ENCODE measurements at regions not wholly inside any gene's neighbourhood (a gene's known extent, or its start where the extent isn't known, plus 50 kb on each side); places are given as distances from the start of the nearest gene placed in this dataset.

DNA sequence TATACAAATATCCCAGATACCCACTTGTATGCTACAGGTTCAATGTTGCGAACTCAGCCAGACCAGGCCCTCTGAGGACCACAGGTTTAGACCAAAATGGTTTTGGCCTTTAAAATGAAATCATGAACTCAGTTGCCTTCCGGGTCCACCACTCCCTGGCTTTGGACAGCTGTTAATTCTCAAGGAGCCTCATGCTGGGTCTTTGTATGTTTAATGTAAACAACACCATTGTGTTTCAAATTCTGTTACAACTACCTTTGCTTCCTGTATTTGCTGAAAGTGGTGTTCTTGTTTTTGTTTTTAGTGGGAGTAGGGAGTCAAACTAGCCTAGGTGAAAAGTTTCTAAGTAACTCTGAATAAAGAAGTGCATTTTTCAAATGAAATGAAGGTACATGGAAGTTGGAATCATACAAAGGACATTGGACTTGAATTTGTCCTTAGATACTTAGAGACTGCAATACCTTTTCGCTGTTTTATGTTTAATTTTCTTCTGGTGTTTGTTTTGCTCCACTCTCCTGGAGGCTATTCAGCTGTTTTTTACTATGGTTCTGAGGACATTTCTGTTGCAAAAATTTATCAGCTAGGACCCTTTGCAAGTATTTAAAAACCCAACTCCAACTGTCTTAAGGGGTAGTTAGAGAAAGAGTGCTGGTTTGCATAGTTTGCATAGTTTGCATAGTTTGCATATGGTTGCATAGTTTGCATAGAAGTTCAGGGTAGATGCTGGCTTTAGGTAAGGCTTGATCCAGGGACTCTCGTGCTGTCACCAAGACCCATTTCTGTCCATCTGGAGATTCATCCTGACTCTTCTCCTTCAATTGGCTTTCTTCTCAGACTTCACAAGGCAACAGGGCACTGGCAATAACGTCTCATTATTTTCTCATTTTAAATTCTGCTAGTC is 70.1 kb downstream of the MID1IP1 start:
- Histone ChIP-seq H3K4me1 (ENCODE audit: control insufficient read depth, insufficient read depth, low read length) (no peaks in the 10 kb centered on the region), H3K9ac (ENCODE audit: low read length in 2 of 2) (no peak overlapping the region), H3K4me3 (ENCODE audit: low read length in 2 of 2) (no peak overlapping the region), H3K36me3 (ENCODE audit: control insufficient read depth in 2 of 2, insufficient read depth in 2 of 2, low read length in 2 of 2) (no peaks in the 10 kb centered on the region), H3K9me3 (ENCODE audit: control insufficient read depth in 2 of 2, low read length in 2 of 2) (peaks cover 0 to 2% of the 10 kb centered on the region in 2 donors), H3K27ac (ENCODE audit: low read length) (no peak overlapping the region), H3K27me3 (ENCODE audit: control insufficient read depth in 1 of 2, insufficient read depth in 2 of 2, low read length in 2 of 2) (no peaks in the 10 kb centered on the region)

DNA sequence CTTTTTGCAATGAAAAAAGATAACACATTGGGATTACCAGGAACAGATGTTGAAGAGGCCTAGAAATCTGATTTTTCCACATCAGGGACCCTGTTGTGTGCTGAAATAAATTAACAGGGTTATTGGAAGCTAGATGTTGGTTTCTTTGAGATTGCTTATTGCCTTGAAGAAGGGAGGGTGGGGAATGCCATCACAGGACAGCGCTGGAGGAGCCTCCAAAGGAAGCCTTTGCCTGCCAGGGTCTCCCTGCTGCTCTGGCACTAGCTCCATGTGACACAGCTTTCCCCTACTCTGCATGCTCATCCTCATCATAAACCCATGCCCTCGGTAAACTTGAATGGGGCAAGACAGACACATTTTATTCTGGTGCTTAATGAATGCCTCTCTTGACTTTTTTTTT is 76.1 kb downstream of the MID1IP1 start:
- Histone ChIP-seq H3K9me3 (ENCODE audit: control insufficient read depth in 2 of 2, low read length in 2 of 2) (peaks cover 0 to 2% of the 10 kb centered on the region in 2 donors), H3K4me3 (ENCODE audit: low read length in 2 of 2) (no peak overlapping the region), H3K9ac (ENCODE audit: low read length in 2 of 2) (no peak overlapping the region), H3K4me1 (ENCODE audit: control insufficient read depth, insufficient read depth, low read length) (no peaks in the 10 kb centered on the region), H3K36me3 (ENCODE audit: control insufficient read depth in 2 of 2, insufficient read depth in 2 of 2, low read length in 2 of 2) (no peaks in the 10 kb centered on the region), H3K27ac (ENCODE audit: low read length) (no peak overlapping the region), H3K27me3 (ENCODE audit: control insufficient read depth in 1 of 2, insufficient read depth in 2 of 2, low read length in 2 of 2) (peaks cover 0 to 2% of the 10 kb centered on the region in 2 donors)

DNA sequence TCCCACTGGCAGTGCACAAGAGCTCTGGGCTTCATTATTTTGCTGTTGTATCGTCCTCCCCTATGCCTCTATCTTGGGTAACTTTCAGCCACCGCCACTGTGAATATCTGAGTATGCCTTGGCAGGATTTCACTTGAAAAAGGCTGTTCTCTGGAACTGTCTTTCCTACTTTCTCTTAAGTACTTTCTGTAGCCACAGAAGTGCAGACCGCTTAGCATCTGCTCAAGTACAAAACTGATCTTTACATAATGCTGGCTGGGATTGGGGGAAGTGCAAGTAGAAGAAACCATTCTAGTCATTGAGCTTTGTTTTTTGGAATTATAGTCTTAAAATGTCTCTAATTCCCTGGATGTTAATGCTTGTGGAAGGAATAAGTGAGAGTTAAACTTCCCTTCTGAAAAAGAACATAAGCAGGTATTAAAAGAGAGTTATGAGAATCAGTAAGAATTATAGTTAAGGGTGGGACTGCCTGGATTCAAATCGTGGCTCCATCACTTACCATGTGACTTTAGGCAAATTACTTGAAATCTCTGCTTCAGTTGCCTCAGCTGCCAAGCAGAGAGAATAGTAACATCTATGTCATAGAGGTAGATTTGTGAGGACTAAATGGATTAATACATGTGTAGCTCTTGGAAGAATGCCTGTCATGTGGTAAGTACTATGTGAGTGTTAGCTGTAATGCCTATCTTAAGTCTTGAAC is 77.5 kb downstream of the MID1IP1 start:
- Histone ChIP-seq H3K27me3 (ENCODE audit: control insufficient read depth in 1 of 2, insufficient read depth in 2 of 2, low read length in 2 of 2) (peaks cover 0 to 2% of the 10 kb centered on the region in 2 donors), H3K36me3 (ENCODE audit: control insufficient read depth in 2 of 2, insufficient read depth in 2 of 2, low read length in 2 of 2) (no peaks in the 10 kb centered on the region), H3K9me3 (ENCODE audit: control insufficient read depth in 2 of 2, low read length in 2 of 2) (no peaks in the 10 kb centered on the region), H3K4me3 (ENCODE audit: low read length in 2 of 2) (no peak overlapping the region), H3K27ac (ENCODE audit: low read length) (no peak overlapping the region), H3K4me1 (ENCODE audit: control insufficient read depth, insufficient read depth, low read length) (no peaks in the 10 kb centered on the region), H3K9ac (ENCODE audit: low read length in 2 of 2) (no peak overlapping the region)

DNA sequence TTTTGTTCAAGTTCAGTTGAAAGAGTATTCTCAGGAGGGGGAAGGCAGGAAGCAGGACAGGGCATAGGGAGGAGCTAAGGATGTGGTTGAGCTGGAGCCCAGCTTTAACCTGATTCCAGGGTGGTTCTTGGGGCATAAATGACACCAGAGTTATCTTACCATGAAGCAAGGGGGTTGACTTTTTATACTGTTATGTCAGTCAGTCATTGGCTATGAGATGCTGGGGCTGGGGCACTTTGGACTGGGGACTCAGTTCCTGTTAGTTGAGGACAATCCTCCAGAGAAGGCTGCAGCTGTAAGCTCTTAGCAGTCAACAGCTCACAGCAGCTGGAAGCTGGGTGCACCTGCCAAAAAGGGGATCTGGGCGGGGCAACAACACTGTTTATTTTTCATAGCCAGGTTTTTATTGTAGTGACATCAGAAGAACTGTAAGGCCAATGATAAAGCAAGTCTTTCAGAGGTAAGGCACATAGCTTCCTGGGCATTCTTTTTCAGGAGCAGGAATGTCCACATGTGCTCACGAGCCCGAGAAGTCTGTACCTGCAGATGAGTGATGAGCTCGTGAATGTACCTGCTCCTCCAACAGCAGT is 78.5 kb downstream of the MID1IP1 start:
- H3K9me3 ChIP-seq (ENCODE audit: control insufficient read depth in 2 of 2, low read length in 2 of 2) = no peaks in the 10 kb centered on the region
- H3K4me3 ChIP-seq (ENCODE audit: low read length in 2 of 2) = no peak overlapping the region
- H3K27ac ChIP-seq (ENCODE audit: low read length) = no peak overlapping the region
- no peaks in the 10 kb centered on the region for H3K36me3 ChIP-seq (ENCODE audit: control insufficient read depth in 2 of 2, insufficient read depth in 2 of 2, low read length in 2 of 2)
- no peaks in the 10 kb centered on the region for H3K4me1 ChIP-seq (ENCODE audit: control insufficient read depth, insufficient read depth, low read length)
- H3K9ac ChIP-seq (ENCODE audit: low read length in 2 of 2) = no peak overlapping the region
- H3K27me3 ChIP-seq (ENCODE audit: control insufficient read depth in 1 of 2, insufficient read depth in 2 of 2, low read length in 2 of 2) = peaks cover 0 to 2% of the 10 kb centered on the region in 2 donors

DNA sequence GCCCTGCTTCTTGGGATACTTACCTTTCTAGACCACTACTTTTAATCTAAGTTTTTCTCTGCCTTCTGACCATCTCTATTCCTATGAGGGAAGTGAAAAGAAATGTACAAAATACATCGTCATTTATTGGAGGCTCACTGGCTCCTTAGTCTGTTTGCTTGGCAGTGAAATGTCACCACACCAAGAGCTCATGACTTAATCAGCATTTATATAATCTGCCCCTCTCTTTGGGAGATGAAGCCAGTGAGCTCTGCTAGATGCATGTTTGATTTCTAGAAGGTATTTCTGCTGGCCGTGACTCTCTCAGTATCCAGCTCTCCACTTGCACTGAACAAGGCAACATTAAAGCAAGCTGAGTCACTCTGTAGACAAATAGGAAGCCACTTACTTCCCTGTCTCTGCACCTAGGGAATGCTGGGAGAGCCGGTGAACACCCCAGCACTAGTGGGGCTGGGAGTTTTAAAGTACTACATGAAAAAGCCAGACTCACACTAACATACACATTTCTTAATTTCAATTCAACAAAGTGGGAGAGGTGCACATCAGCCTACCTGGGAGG is 79.1 kb downstream of the MID1IP1 start:
- peaks cover 0 to 2% of the 10 kb centered on the region in 2 donors for H3K27me3 ChIP-seq (ENCODE audit: control insufficient read depth in 1 of 2, insufficient read depth in 2 of 2, low read length in 2 of 2)
- H3K27ac ChIP-seq (ENCODE audit: low read length) = no peak overlapping the region
- no peak overlapping the region for H3K4me3 ChIP-seq (ENCODE audit: low read length in 2 of 2)
- no peaks in the 10 kb centered on the region for H3K4me1 ChIP-seq (ENCODE audit: control insufficient read depth, insufficient read depth, low read length)
- no peaks in the 10 kb centered on the region for H3K9me3 ChIP-seq (ENCODE audit: control insufficient read depth in 2 of 2, low read length in 2 of 2)
- H3K36me3 ChIP-seq (ENCODE audit: control insufficient read depth in 2 of 2, insufficient read depth in 2 of 2, low read length in 2 of 2) = no peaks in the 10 kb centered on the region
- no peak overlapping the region for H3K9ac ChIP-seq (ENCODE audit: low read length in 2 of 2)

DNA sequence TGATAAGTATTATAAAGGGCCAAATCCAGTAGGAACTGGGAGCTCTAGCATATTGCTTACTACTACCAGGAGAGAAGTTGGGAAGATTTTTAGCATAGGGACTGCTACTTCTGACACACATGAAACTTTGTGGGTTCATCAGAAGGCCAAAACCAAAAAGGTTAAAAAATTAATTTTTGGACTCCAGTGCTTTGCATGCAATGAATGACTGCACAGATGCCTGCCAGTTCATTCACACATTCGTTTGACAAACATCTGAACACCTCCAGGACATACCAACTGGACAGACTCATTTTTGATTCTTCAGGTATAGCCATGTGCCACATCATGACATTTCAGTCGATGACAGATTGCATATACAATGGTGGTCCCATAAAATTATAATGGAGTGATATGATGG is 79.8 kb downstream of the MID1IP1 start:
- no peak overlapping the region for H3K4me3 ChIP-seq (ENCODE audit: low read length in 2 of 2)
- no peak overlapping the region for H3K9ac ChIP-seq (ENCODE audit: low read length in 2 of 2)
- H3K4me1 ChIP-seq (ENCODE audit: control insufficient read depth, insufficient read depth, low read length) = no peaks in the 10 kb centered on the region
- H3K27me3 ChIP-seq (ENCODE audit: control insufficient read depth in 1 of 2, insufficient read depth in 2 of 2, low read length in 2 of 2) = peaks cover 0 to 2% of the 10 kb centered on the region in 2 donors
- no peaks in the 10 kb centered on the region for H3K9me3 ChIP-seq (ENCODE audit: control insufficient read depth in 2 of 2, low read length in 2 of 2)
- H3K27ac ChIP-seq (ENCODE audit: low read length) = no peak overlapping the region
- no peaks in the 10 kb centered on the region for H3K36me3 ChIP-seq (ENCODE audit: control insufficient read depth in 2 of 2, insufficient read depth in 2 of 2, low read length in 2 of 2)

DNA sequence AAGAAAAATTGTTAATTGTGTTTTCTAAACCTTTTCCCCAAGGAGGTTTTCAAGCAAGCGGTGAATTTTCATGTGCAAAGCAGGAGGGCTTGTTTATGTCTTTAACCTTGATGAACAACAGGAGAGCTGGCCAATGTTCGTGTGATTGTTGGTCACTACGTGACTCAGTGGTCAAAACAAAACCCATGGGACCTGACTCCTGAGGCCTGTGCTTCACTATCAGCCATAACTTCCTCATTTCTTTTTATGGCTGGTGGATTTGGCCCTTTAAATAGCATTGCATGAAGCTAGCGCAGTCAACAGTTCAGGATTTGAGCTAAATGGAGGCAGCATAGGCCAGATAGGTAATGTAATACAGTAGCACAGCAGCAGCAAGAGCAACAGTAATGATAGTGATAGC is 80.5 kb downstream of the MID1IP1 start:
- Histone ChIP-seq H3K36me3 (ENCODE audit: control insufficient read depth in 2 of 2, insufficient read depth in 2 of 2, low read length in 2 of 2) (no peaks in the 10 kb centered on the region), H3K9me3 (ENCODE audit: control insufficient read depth in 2 of 2, low read length in 2 of 2) (no peaks in the 10 kb centered on the region), H3K27ac (ENCODE audit: low read length) (no peak overlapping the region), H3K4me1 (ENCODE audit: control insufficient read depth, insufficient read depth, low read length) (no peaks in the 10 kb centered on the region), H3K4me3 (ENCODE audit: low read length in 2 of 2) (no peak overlapping the region), H3K9ac (ENCODE audit: low read length in 2 of 2) (no peak overlapping the region), H3K27me3 (ENCODE audit: control insufficient read depth in 1 of 2, insufficient read depth in 2 of 2, low read length in 2 of 2) (peaks cover 0 to 2% of the 10 kb centered on the region in 2 donors)

DNA sequence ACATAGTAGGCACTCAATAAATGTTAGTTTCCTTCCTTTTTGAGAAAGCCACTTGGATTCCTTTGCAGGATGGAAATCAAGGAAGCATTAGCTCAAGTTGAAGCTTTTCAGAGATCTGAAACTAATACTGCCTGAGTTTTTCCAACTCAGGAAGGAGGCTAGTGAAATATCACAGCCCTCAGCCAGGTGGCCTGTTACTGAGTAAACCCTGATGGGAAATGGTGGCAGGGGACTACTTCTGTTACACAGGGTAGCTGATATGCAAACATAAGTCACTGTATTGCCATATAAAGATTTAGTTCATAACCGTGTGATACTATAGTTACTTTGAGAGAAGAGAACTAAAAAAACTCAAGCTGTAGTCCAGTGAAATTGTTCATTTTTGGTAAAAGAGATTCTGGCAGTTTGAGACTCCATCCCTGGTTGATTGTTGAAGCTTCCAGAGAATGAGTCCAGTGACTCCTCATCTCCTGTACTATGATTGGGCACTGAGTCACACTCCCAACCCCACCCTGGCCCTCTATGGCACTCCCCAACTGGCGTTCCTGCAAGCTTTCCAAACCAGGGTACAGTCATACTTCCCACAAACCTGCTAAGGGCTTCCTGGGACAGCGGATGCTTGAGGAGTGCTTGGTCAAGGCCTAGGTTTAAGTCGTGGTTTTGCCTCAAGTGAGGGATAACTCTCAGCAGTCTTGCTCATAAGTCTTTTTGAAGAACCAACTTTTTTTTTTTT is 81.8 kb downstream of the MID1IP1 start:
- Histone ChIP-seq H3K27ac (ENCODE audit: low read length) (no peak overlapping the region), H3K4me3 (ENCODE audit: low read length in 2 of 2) (no peak overlapping the region), H3K27me3 (ENCODE audit: control insufficient read depth in 1 of 2, insufficient read depth in 2 of 2, low read length in 2 of 2) (peaks cover 0 to 2% of the 10 kb centered on the region in 2 donors), H3K4me1 (ENCODE audit: control insufficient read depth, insufficient read depth, low read length) (no peaks in the 10 kb centered on the region), H3K9me3 (ENCODE audit: control insufficient read depth in 2 of 2, low read length in 2 of 2) (no peaks in the 10 kb centered on the region), H3K9ac (ENCODE audit: low read length in 2 of 2) (no peak overlapping the region), H3K36me3 (ENCODE audit: control insufficient read depth in 2 of 2, insufficient read depth in 2 of 2, low read length in 2 of 2) (no peaks in the 10 kb centered on the region)

DNA sequence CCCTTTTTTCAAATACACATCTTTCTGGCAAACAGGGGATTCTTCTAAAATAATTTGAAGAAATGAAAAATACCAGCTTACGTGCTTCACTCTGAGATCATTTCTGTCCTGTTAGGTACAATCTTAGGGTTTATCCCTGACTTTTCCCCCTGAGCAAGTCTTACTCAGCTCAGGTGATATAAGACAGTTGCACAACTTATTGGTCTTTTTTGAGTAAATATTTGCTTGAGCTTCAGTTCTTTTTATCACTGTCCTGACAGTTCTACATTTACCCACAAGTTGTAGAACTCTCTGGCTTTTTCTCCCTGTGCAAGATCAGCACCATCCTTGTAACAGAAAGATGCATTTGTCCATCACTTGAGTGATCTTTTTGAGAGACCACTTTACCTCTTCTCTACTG is 84.9 kb downstream of the MID1IP1 start:
- Histone ChIP-seq H3K36me3 (ENCODE audit: control insufficient read depth in 2 of 2, insufficient read depth in 2 of 2, low read length in 2 of 2) (no peaks in the 10 kb centered on the region), H3K9ac (ENCODE audit: low read length in 2 of 2) (no peak overlapping the region), H3K27me3 (ENCODE audit: control insufficient read depth in 1 of 2, insufficient read depth in 2 of 2, low read length in 2 of 2) (peaks cover 0 to 4% of the 10 kb centered on the region in 2 donors), H3K4me3 (ENCODE audit: low read length in 2 of 2) (no peak overlapping the region), H3K4me1 (ENCODE audit: control insufficient read depth, insufficient read depth, low read length) (no peaks in the 10 kb centered on the region), H3K9me3 (ENCODE audit: control insufficient read depth in 2 of 2, low read length in 2 of 2) (no peaks in the 10 kb centered on the region), H3K27ac (ENCODE audit: low read length) (no peak overlapping the region)

DNA sequence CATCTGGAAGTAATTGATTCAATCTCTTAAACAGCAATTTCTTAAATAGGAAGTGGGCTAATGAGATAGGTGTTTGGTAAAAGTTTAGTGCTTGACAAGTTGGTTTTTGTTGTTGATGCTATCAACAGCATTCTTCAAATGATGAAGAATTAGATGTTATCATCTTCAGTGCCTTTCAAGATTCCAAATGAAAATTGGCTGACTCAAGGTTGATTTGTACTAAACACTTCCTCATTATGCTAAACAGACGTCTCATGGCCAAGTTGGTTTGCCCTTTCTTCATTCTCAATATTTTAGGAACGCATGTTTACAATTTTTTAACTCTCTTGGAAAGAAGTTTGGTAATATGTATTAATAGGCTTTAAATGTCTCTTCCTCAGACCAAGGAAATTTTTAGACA is 86.0 kb downstream of the MID1IP1 start:
- Histone ChIP-seq H3K9me3 (ENCODE audit: control insufficient read depth in 2 of 2, low read length in 2 of 2) (peaks cover 0 to 1% of the 10 kb centered on the region in 2 donors), H3K4me1 (ENCODE audit: control insufficient read depth, insufficient read depth, low read length) (no peaks in the 10 kb centered on the region), H3K27ac (ENCODE audit: low read length) (no peak overlapping the region), H3K4me3 (ENCODE audit: low read length in 2 of 2) (no peak overlapping the region), H3K9ac (ENCODE audit: low read length in 2 of 2) (no peak overlapping the region), H3K27me3 (ENCODE audit: control insufficient read depth in 1 of 2, insufficient read depth in 2 of 2, low read length in 2 of 2) (peaks cover 0 to 7% of the 10 kb centered on the region in 2 donors), H3K36me3 (ENCODE audit: control insufficient read depth in 2 of 2, insufficient read depth in 2 of 2, low read length in 2 of 2) (no peaks in the 10 kb centered on the region)
